ENCODE measurements at regions not wholly inside any gene's neighbourhood (a gene's known extent, or its start where the extent isn't known, plus 50 kb on each side); places are given as distances from the start of the nearest gene placed in this dataset.
A peak's percentile ranks its signal among the peaks of the same experiment; 100 is the strongest.

GRCh38 chr5:61686491-61687257 is 354.6 kb downstream of the ZSWIM6 start:
- no peak for DNase-seq (ENCODE audit: low spot score)

- no peak for DNase-seq (ENCODE audit: low spot score)
Observed at GRCh38 chr5:61687371-61687770, 355.3 kb downstream of the ZSWIM6 start.

- DNase-seq (ENCODE audit: low spot score): no peak
Observed at GRCh38 chr5:61689153-61689846, 357.2 kb downstream of the ZSWIM6 start.

- no peak for DNase-seq (ENCODE audit: low spot score)
Observed at GRCh38 chr5:61697809-61698558, 365.9 kb downstream of the ZSWIM6 start.

GRCh38 chr5:61701877-61702602 is 370.0 kb downstream of the ZSWIM6 start:
- no peak for DNase-seq (ENCODE audit: low spot score)

GRCh38 chr5:61702784-61703183 is 370.7 kb downstream of the ZSWIM6 start:
- no peak for DNase-seq (ENCODE audit: low spot score)

GRCh38 chr5:61704289-61704688 is 372.2 kb downstream of the ZSWIM6 start:
- DNase-seq (ENCODE audit: low spot score): no peak

- no peak for DNase-seq (ENCODE audit: low spot score)
Observed at GRCh38 chr5:61706751-61707150, 374.7 kb downstream of the ZSWIM6 start.

GRCh38 chr5:61719124-61719523 is 387.1 kb downstream of the ZSWIM6 start:
- DNase-seq (ENCODE audit: low spot score): peak; percentile 49

- DNase-seq (ENCODE audit: low spot score): no peak
Observed at GRCh38 chr5:61720829-61721228, 388.8 kb downstream of the ZSWIM6 start.

GRCh38 chr5:61724102-61724501 is 392.0 kb downstream of the ZSWIM6 start:
- DNase-seq (ENCODE audit: low spot score): no peak

GRCh38 chr5:61728287-61728686 is 396.2 kb downstream of the ZSWIM6 start:
- no peak for DNase-seq (ENCODE audit: low spot score)

- DNase-seq (ENCODE audit: low spot score): no peak
Observed at GRCh38 chr5:61730866-61731265, 398.8 kb downstream of the ZSWIM6 start.

- no peak for DNase-seq (ENCODE audit: low spot score)
Observed at GRCh38 chr5:61731267-61731945, 399.3 kb downstream of the ZSWIM6 start.

GRCh38 chr5:61731946-61732314 is 399.9 kb downstream of the ZSWIM6 start:
- DNase-seq (ENCODE audit: low spot score): peak; percentile 40

- peak; percentile 71 for DNase-seq (ENCODE audit: low spot score)
Observed at GRCh38 chr5:61732369-61732768, 400.3 kb downstream of the ZSWIM6 start.

- DNase-seq (ENCODE audit: low spot score): peak; percentile 74
Observed at GRCh38 chr5:61732796-61733195, 400.7 kb downstream of the ZSWIM6 start.

GRCh38 chr5:61734001-61734400 is 401.9 kb downstream of the ZSWIM6 start:
- no peak for DNase-seq (ENCODE audit: low spot score)

GRCh38 chr5:61734966-61735365 is 402.9 kb downstream of the ZSWIM6 start:
- DNase-seq (ENCODE audit: low spot score): no peak

- DNase-seq (ENCODE audit: low spot score): no peak
Observed at GRCh38 chr5:61735531-61735930, 403.5 kb downstream of the ZSWIM6 start.

GRCh38 chr5:61735995-61736394 is 403.9 kb downstream of the ZSWIM6 start:
- DNase-seq (ENCODE audit: low spot score): no peak

All from pons (tissue), 1 donor.